GM12878 (cell line): ENCODE measurements at regions not wholly inside any gene's neighbourhood (a gene's known extent, or its start where the extent isn't known, plus 50 kb on each side); places are given as distances from the start of the nearest gene placed in this dataset.

ENCODE experiments used
- ATAC-seq: fragments of 200-7000 bp; cut with Tn5 transposase; 3 replicates; pipeline ENCODE4 v1.9.1; 2020; ENCODE audit warnings: mild to moderate bottlenecking, moderate library complexity
- BruUV-seq: library from RNA; stranded (reverse); fragments of 400-500 nt; replicated peaks from 2 replicates; lab custom pipeline; 2021; lab: Mats Ljungman, UMichigan
- CTCF ChIA-PET: fragments of 300-600 bp; sonication (Branson Sonifier 250); formaldehyde crosslinking; extraction: SDS; loops from one replicate; lab custom pipeline; 2021; ENCODE audit warnings: inconsistent platforms; lab: Yijun Ruan, JAX
- POLR2A ChIA-PET: fragments of 350-600 bp; formaldehyde crosslinking; extraction: SDS; loops from one replicate; lab custom pipeline; 2021; ENCODE audit warnings: inconsistent platforms; lab: Charles Lee
- RAD21 ChIA-PET: fragments of 300-600 bp; sonication (Branson Sonifier 250); formaldehyde crosslinking; loops from one replicate; lab custom pipeline; 2023; ENCODE audit warnings: antibody characterized with exemption; ENCODE audit not compliant: unreplicated experiment; lab: Charles Lee
- SMC1A ChIA-PET: fragments of 300-600 bp; sonication (Branson Sonifier 250); formaldehyde crosslinking; loops from one replicate; lab custom pipeline; 2023; ENCODE audit not compliant: unreplicated experiment, uncharacterized antibody; lab: Charles Lee
- DNase-seq: peaks from one replicate; pipeline ENCODE4 v3.0.0-alpha.2; 2011; ENCODE audit warnings: low read depth, low spot score
- FAIRE-seq: peaks from 3 replicates; lab custom pipeline; 2011; peaks lifted over from hg19 to GRCh38; lab: Jason Lieb, UNC
- H2AFZ ChIP-seq: 2 replicates; pipeline ENCODE4 v1.6.0; 2011; ENCODE audit warnings: low read depth, low read length, control low read depth; ENCODE audit not compliant: control insufficient read depth
- H3K27ac ChIP-seq: 2 replicates; pipeline ENCODE4 v1.5.1; 2011; ENCODE audit warnings: control low read depth; ENCODE audit not compliant: control insufficient read depth, insufficient read depth
- H3K27me3 ChIP-seq, 2 experiments: replicated peaks in 1 of 2; 2 replicates each; pipeline versions ENCODE4 v1.6.0 to v1.6.1; 2011; ENCODE audit warnings: low read length in 1 of 2; ENCODE audit not compliant: control insufficient read depth in 2 of 2, insufficient read depth in 2 of 2
- H3K36me3 ChIP-seq, 2 experiments: 2 replicates each; pipeline ENCODE4 v1.5.1; 2011; ENCODE audit warnings: low read length in 1 of 2; ENCODE audit not compliant: control insufficient read depth in 2 of 2, insufficient read depth in 2 of 2
- H3K4me1 ChIP-seq: 2 replicates; pipeline ENCODE4 v1.6.1; 2011; ENCODE audit warnings: mild to moderate bottlenecking, low read length, moderate library complexity, mixed read lengths; ENCODE audit not compliant: control insufficient read depth, insufficient read depth
- H3K4me2 ChIP-seq: 2 replicates; pipeline ENCODE4 v1.6.0; 2011; ENCODE audit warnings: control low read depth; ENCODE audit not compliant: control insufficient read depth, insufficient read depth
- H3K4me3 ChIP-seq: fragments of 200-600 bp; sonication (generic); 2 replicates; pipeline ENCODE4 v1.5.1; 2016
- H3K79me2 ChIP-seq: 2 replicates; pipeline ENCODE4 v1.6.0; 2011; ENCODE audit warnings: low read length; ENCODE audit not compliant: control insufficient read depth, insufficient read depth
- H3K9ac ChIP-seq: 2 replicates; pipeline ENCODE4 v1.8.0; 2011; ENCODE audit warnings: low read length, control low read depth, mixed read lengths; ENCODE audit not compliant: control insufficient read depth, insufficient read depth
- H3K9me3 ChIP-seq: replicated peaks from 3 replicates; pipeline ENCODE4 v1.5.1; 2011; ENCODE audit warnings: mild to moderate bottlenecking, low read length; ENCODE audit not compliant: control insufficient read depth, insufficient read depth
- H4K20me1 ChIP-seq: 2 replicates; pipeline ENCODE4 v1.6.0; 2011; ENCODE audit not compliant: control insufficient read depth, insufficient read depth
- ASH2L ChIP-seq: fragments of 300-600, 200-600 bp; sonication (generic); IDR thresholded peaks from 2 replicates; pipeline ENCODE4 v1.6.1; 2017; ENCODE audit warnings: low read depth, mild to moderate bottlenecking, borderline replicate concordance
- CHD2 ChIP-seq: IDR thresholded peaks from 2 replicates; pipeline ENCODE4 v1.6.1; 2011; ENCODE audit warnings: low read depth, low read length, improper control_type of control experiment, borderline replicate concordance
- CREB1 ChIP-seq: IDR thresholded peaks from 2 replicates; pipeline ENCODE4 v1.6.1; 2012; ENCODE audit warnings: low read depth, mild to moderate bottlenecking, inconsistent platforms
- DPF2 ChIP-seq: fragments of 450-650 bp; IDR thresholded peaks from 2 replicates; pipeline ENCODE4 v1.6.1; 2017; ENCODE audit warnings: mild to moderate bottlenecking
- EGR1 ChIP-seq, 2 experiments: IDR thresholded peaks; 1 replicate in 1 of 2; 2 replicates in 1 of 2; pipeline ENCODE4 v1.6.1; 2011 to 2012; ENCODE audit warnings: low read depth in 2 of 2, low read length in 2 of 2, borderline replicate concordance in 1 of 2, mild to moderate bottlenecking in 1 of 2, moderate library complexity in 1 of 2
- JUND ChIP-seq: IDR thresholded peaks from 2 replicates; pipeline ENCODE4 v1.6.1; 2012; ENCODE audit warnings: low read depth, mild to moderate bottlenecking, low read length, improper control_type of control experiment, moderate library complexity
- LARP7 ChIP-seq: fragments of 450-650 bp; IDR thresholded peaks from 2 replicates; pipeline ENCODE4 v1.6.1; 2017; ENCODE audit warnings: mild to moderate bottlenecking
- PAX8 ChIP-seq: fragments of 450-650 bp; IDR thresholded peaks from 2 replicates; pipeline ENCODE4 v1.6.1; 2017; ENCODE audit warnings: mild to moderate bottlenecking, moderate library complexity
- RELA ChIP-seq: fragments of 450-650 bp; IDR thresholded peaks from 2 replicates; pipeline ENCODE4 v1.8.0; 2014; ENCODE audit warnings: borderline replicate concordance; ENCODE audit not compliant: partially characterized antibody
- STAT3 ChIP-seq: IDR thresholded peaks from 2 replicates; pipeline ENCODE4 v1.6.1; 2011; ENCODE audit warnings: low read depth, low read length, improper control_type of control experiment
- TAF1 ChIP-seq: IDR thresholded peaks from 2 replicates; pipeline ENCODE4 v1.6.1; 2011; ENCODE audit warnings: mild to moderate bottlenecking, low read depth, low read length, borderline replicate concordance
- TARDBP ChIP-seq: IDR thresholded peaks from 2 replicates; pipeline ENCODE4 v1.6.1; 2016; ENCODE audit warnings: borderline replicate concordance
- ZNF622 ChIP-seq: fragments of 450-650 bp; IDR thresholded peaks from 2 replicates; pipeline ENCODE4 v1.6.1; 2017; ENCODE audit warnings: mild to moderate bottlenecking, inconsistent platforms
- WGBS: methylation state at CpG from one replicate; pipeline ENCODE4 v1.1.6; 2016; ENCODE audit warnings: low lambda C conversion rate; ENCODE audit not compliant: insufficient replicate concordance, insufficient coverage; ENCODE audit errors: missing lambda C conversion rate; 5-methylcytosine and 5-hydroxymethylcytosine counted together
- in situ Hi-C: fragments of 300-500 bp; cut with MboI; formaldehyde crosslinking; loops from 9 replicates; pipeline ENCODE4 v1.14.3; 2018; ENCODE audit warnings: mixed read lengths
- intact Hi-C: fragments of 100-400 bp; cut with micrococcal nuclease; formaldehyde crosslinking; loops from one replicate; pipeline ENCODE4 v1.14.2; 2022; ENCODE audit not compliant: unreplicated experiment
- TF ChIP-seq, protein P1 (sequence below): IDR thresholded peaks from 2 replicates; pipeline ENCODE4 v1.6.1; 2011; ENCODE audit warnings: low read depth, mild to moderate bottlenecking, low read length, moderate library complexity, borderline replicate concordance; ENCODE audit errors: extremely low read depth
- TF ChIP-seq, protein P2 (sequence below): fragments of 450-650 bp; formaldehyde crosslinking; IDR thresholded peaks from 2 replicates; pipeline ENCODE4 v1.5.0; 2022; ENCODE audit warnings: mild to moderate bottlenecking, missing genetic modification characterization

DNA sequence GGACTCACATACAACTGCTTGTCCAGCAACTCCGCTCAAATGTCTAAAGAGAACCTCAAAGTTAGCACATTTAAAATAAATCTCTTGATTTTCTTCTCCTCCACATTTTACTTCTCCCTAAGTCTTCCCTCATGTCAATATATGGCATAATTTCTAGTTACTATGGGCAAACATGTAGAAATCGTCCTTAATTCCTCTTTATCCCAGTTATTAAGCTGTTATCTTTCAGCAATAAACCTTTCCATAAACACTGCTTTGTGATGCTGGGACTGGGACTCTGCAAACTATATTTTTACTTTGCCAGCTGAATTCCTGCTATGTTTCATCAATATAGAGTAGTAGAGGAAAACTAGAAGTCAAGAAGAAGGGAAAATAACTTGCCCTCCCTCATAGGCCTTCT lies 99.7 kb downstream of the KCNRG start:
- WGBS = 80% methylated on average over 2 of the region's 2 CpGs
- Histone ChIP-seq H3K27me3 (0 out of 4 replicates have a peak, but pooled peaks cover 0 to 6% of the 10 kb centered on the region in 2 experiments), H3K36me3 (no peaks in the 10 kb centered on the region), H3K79me2 (no peaks in the 10 kb centered on the region), H3K9ac (no peak overlapping the region), H4K20me1 (no peaks in the 10 kb centered on the region), H3K4me2 (no peak overlapping the region), H3K4me1 (no peaks in the 10 kb centered on the region), H3K9me3 (no peaks in the 10 kb centered on the region), H3K27ac (no peak overlapping the region), H2AFZ (no peak overlapping the region), H3K4me3 (no peak overlapping the region)
- POLR2A ChIA-PET = interaction anchor here (0.5 kb wide), 1 partner anchor 24 kb away, joined by 3 read pairs; no protein-coding TSS in a partner anchor
- FAIRE-seq (no peak), ATAC-seq (no peak), DNase-seq (no peak)
- intact Hi-C loops = no loop called here
- BruUV-seq = no TSS peak
- in situ Hi-C loops = no loop called here
- RAD21 ChIA-PET = no interaction called here
- TF ChIP-seq CHD2 = no peak
- TF ChIP-seq TAF1 = no peak
- TF ChIP-seq, protein P1, sequence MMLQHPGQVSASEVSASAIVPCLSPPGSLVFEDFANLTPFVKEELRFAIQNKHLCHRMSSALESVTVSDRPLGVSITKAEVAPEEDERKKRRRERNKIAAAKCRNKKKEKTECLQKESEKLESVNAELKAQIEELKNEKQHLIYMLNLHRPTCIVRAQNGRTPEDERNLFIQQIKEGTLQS = no peak
- TF ChIP-seq PAX8 = no peak
- TF ChIP-seq ASH2L = no peak
- TF ChIP-seq JUND = no peak
- no peak for TF ChIP-seq STAT3
- TF ChIP-seq ZNF622 = no peak
- TF ChIP-seq CREB1 = no peak
- TF ChIP-seq EGR1 (IDR thresholded peaks at IDR 0.05; ENCODE audit: borderline replicate concordance in 1 of 2, low read depth in 2 of 2, low read length in 2 of 2) = no peak
- TF ChIP-seq LARP7 = no peak
- no peak for TF ChIP-seq TARDBP
- no peak for TF ChIP-seq DPF2
- TF ChIP-seq RELA = no peak
- TF ChIP-seq, protein P2, sequence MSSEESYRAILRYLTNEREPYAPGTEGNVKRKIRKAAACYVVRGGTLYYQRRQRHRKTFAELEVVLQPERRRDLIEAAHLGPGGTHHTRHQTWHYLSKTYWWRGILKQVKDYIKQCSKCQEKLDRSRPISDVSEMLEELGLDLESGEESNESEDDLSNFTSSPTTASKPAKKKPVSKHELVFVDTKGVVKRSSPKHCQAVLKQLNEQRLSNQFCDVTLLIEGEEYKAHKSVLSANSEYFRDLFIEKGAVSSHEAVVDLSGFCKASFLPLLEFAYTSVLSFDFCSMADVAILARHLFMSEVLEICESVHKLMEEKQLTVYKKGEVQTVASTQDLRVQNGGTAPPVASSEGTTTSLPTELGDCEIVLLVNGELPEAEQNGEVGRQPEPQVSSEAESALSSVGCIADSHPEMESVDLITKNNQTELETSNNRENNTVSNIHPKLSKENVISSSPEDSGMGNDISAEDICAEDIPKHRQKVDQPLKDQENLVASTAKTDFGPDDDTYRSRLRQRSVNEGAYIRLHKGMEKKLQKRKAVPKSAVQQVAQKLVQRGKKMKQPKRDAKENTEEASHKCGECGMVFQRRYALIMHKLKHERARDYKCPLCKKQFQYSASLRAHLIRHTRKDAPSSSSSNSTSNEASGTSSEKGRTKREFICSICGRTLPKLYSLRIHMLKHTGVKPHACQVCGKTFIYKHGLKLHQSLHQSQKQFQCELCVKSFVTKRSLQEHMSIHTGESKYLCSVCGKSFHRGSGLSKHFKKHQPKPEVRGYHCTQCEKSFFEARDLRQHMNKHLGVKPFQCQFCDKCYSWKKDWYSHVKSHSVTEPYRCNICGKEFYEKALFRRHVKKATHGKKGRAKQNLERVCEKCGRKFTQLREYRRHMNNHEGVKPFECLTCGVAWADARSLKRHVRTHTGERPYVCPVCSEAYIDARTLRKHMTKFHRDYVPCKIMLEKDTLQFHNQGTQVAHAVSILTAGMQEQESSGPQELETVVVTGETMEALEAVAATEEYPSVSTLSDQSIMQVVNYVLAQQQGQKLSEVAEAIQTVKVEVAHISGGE (CRISPR knock-in tag) = no peak
- CTCF ChIA-PET = interaction anchor here (2.0 kb wide), 1 partner anchor 27 kb away, joined by 4 read pairs; no protein-coding TSS in a partner anchor
- SMC1A ChIA-PET = interaction anchor here (1.3 kb wide), 1 partner anchor 23 kb away, joined by 4 read pairs; no protein-coding TSS in a partner anchor
